Muscle of back (tissue), 3 donors: ENCODE measurements at regions not wholly inside any gene's neighbourhood (a gene's known extent, or its start where the extent isn't known, plus 50 kb on each side); places are given as distances from the start of the nearest gene placed in this dataset.

ENCODE experiments used
- DNase-seq, 3 donors: peaks; one replicate each; pipeline versions ENCODE4 v3.0.0 to v3.0.0-alpha.2; 2013

- no peak for DNase-seq
Measured at GRCh38 chr2:129337076-129337475, 642.4 kb upstream of the RAB6C start.

GRCh38 chr2:129345540-129345939 lies 633.9 kb upstream of the RAB6C start:
- no peak for DNase-seq

GRCh38 chr2:129347486-129348217 lies 631.8 kb upstream of the RAB6C start:
- DNase-seq: no peak

GRCh38 chr2:129354631-129355030 lies 624.8 kb upstream of the RAB6C start:
- no peak for DNase-seq

- DNase-seq: no peak
Measured at GRCh38 chr2:129361688-129362087, 617.8 kb upstream of the RAB6C start.

- no peak for DNase-seq
Measured at GRCh38 chr2:129366263-129366662, 613.2 kb upstream of the RAB6C start.

DNA sequence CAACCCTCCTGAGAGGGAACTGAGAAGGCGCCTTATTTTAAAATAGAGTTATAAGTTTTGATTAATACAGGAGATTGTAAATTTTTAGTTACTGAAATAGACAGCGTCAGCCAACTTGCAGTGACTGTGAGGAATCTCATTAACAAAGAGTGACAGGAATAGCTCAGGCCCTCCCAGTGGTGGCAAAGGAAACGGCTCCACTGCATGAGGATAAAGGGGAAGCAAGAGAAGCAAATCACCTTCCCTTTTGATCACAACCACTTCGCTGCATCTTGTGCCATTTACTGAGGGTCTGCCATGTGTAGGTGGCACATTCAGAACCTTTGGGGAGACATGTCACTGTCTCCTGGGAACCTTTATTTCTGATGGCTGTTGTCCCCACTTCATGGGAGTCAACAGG lies 612.4 kb upstream of the RAB6C start:
- no peak for DNase-seq

DNA sequence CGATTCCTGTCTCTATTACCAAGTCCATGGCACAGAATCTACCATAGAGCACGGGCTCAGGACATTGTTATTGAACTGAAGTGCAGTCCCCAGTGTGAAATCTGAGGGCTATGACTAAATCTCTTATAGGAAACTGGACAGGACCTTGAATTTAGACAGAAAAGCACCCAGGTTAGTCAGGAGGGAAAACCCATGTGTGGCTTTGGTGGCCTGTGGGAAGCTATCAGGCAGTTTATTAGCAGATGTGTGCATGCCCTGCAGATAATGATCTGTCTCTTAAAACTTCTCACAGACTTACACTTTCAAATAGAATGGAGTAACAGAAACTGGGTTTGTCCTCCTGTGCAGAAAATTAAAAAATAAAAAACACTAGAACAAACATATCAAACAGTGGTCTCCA lies 610.0 kb upstream of the RAB6C start:
- no peak for DNase-seq

GRCh38 chr2:129374452-129374851 lies 605.0 kb upstream of the RAB6C start:
- DNase-seq: no peak

DNA sequence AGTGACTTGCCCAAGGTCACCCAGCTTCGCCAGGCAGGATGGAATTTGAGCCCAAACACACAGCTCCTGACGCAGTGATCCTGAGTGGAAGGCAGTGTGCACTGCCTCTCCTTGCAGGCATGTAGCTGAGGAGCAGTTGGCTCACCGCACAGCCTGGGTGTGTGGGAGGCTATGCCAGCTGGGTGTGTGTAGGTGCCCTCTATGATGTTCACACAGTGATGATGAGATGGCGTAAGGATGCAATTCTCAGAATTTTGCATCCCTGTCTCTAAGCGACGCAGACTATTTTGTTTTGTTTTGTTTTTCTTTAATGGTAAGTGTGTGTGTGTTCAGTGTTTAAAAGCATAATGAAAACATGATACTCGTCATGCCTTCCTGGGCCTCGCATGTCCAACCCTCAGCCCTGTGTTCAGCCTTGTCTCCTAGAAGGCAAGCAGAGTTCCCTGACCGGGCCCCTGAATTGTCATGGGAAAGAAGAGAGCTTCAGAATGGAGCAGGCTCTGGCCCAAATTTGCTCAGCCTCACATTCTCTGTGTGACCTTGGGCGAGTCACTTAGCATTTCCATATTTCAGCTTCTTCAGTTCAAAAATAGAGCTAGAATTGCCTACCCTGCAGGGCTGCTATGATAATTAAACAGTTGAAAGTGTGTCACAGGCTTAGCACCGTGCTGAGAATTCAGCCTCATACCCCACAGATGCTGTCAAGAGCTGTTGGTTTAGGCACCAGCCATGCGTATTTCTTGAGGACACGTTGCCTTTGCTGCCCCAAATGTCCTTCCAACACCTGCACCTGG lies 603.6 kb upstream of the RAB6C start:
- no peak for DNase-seq

- DNase-seq: no peak
Measured at GRCh38 chr2:129376426-129377077, 602.9 kb upstream of the RAB6C start.

- no peak for DNase-seq
Measured at GRCh38 chr2:129377078-129377469, 602.4 kb upstream of the RAB6C start.

GRCh38 chr2:129378186-129378585 lies 601.3 kb upstream of the RAB6C start:
- no peak for DNase-seq

DNA sequence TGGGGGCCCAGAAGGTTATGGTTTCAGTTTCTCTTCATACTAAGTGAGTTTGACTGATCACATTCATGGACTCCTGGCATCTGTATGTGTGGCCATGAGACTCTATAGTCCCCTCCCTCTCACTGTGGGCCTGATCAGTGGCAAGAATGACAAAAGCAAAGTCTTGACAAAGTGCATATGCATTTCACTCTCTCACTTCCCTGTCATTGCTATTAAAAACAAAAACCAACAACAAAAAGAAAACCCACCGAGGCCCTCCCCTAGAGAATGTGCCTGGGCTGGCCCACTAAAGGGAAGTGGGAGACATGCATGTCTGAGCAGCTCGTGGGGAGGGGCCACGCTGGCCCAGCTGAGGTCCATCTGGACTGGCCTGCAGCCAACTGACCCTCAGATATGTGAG lies 600.1 kb upstream of the RAB6C start:
- DNase-seq: no peak

GRCh38 chr2:129381789-129382188 lies 597.7 kb upstream of the RAB6C start:
- no peak for DNase-seq

DNA sequence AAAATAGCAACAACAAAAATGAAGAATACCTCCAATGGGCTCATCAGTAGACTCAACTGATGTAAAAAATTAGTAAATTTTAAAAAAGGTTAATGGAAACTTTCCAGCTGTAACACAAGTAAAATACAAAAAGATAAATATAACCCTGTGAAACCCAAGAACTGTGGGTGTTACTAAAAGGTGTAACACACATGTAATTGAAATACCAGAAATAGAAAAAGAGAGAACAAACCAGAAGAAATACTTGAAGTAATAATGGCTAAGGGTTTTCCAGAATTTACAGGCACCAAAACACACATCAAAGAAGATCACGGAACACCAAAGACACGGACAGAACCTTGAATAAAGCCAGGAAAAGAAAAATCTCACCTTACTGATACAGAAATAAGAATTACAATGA lies 590.6 kb upstream of the RAB6C start:
- no peak for DNase-seq

- DNase-seq: no peak
Measured at GRCh38 chr2:129393816-129394215, 585.6 kb upstream of the RAB6C start.

- peak; percentile 20 to 50 (median 27) for DNase-seq
Measured at GRCh38 chr2:129396980-129397599, 582.4 kb upstream of the RAB6C start.

- no peak for DNase-seq
Measured at GRCh38 chr2:129400826-129401225, 578.6 kb upstream of the RAB6C start.

DNA sequence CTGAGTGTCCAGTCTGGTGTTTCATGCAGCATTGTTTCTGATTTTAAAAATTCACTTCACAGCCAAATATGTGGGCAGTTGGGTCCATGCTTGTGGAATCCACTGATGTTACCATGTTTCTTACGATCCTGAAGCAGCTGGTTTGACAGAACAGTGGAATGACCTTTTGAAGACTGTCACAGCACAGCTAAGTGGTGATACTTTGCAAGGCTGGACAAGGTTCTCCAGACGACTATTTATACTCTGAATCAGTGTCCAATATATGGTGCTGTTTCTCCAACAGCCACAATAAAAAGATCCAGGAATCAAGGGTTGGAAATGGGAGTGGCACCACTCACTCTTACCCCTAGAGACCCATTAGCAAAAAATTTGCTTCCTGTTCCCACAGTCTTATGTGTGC lies 577.4 kb upstream of the RAB6C start:
- no peak for DNase-seq

GRCh38 chr2:129404000-129404685 lies 575.3 kb upstream of the RAB6C start:
- peak in 2 of 3 donors; percentile 36 to 65 for DNase-seq

GRCh38 chr2:129408570-129408969 lies 570.9 kb upstream of the RAB6C start:
- no peak for DNase-seq
